WTC11 (cell line): ENCODE measurements at regions not wholly inside any gene's neighbourhood (a gene's known extent, or its start where the extent isn't known, plus 50 kb on each side); places are given as distances from the start of the nearest gene placed in this dataset.

ENCODE experiments used
- ATAC-seq: fragments of 200-7000 bp; cut with Tn5 transposase; 2 replicates; pipeline ENCODE4 v1.10.0; 2021; ENCODE audit warnings: mild to moderate bottlenecking, moderate library complexity
- CTCF ChIA-PET: fragments of 300-600 bp; sonication (Branson Sonifier 250); formaldehyde crosslinking; loops from one replicate; lab custom pipeline; 2021; ENCODE audit warnings: antibody characterized with exemption; lab: Charles Lee
- POLR2A ChIA-PET: fragments of 350-600 bp; sonication (Branson Sonifier 250); formaldehyde crosslinking; loops from one replicate; lab custom pipeline; 2021; ENCODE audit warnings: antibody characterized with exemption; lab: Charles Lee
- DNase-seq: peaks from one replicate; pipeline ENCODE4 v3.0.0; 2021; ENCODE audit warnings: low spot score
- H3K27ac Mint-ChIP-seq: 2 replicates; pipeline ENCODE4 v1.8.0; 2021; ENCODE audit warnings: mixed read lengths
- H3K27me3 Mint-ChIP-seq: 2 replicates; pipeline ENCODE4 v1.8.0; 2021; ENCODE audit warnings: low read depth, mild to moderate bottlenecking, moderate library complexity, mixed read lengths
- H3K36me3 Mint-ChIP-seq: 2 replicates; pipeline ENCODE4 v1.8.0; 2021; ENCODE audit warnings: mixed read lengths
- H3K4me1 Mint-ChIP-seq: 2 replicates; pipeline ENCODE4 v1.8.0; 2022; ENCODE audit warnings: mixed read lengths
- H3K4me3 Mint-ChIP-seq: 2 replicates; pipeline ENCODE4 v1.8.0; 2021; ENCODE audit warnings: mild to moderate bottlenecking, moderate library complexity, mixed read lengths
- H3K9me3 Mint-ChIP-seq: 2 replicates; pipeline ENCODE4 v1.8.0; 2021; ENCODE audit warnings: mixed read lengths
- CBFB ChIP-seq: sonication (generic); formaldehyde crosslinking; IDR thresholded peaks from 2 replicates; pipeline ENCODE4 v1.8.1; 2022; ENCODE audit warnings: mild to moderate bottlenecking, low read depth, missing genetic modification reagents
- IRF2 ChIP-seq: sonication (generic); formaldehyde crosslinking; IDR thresholded peaks from 2 replicates; pipeline ENCODE4 v1.8.0; 2022; ENCODE audit warnings: low read depth, missing genetic modification reagents, borderline replicate concordance
- NFATC4 ChIP-seq: fragments of 250-450 bp; sonication (Bioruptor Pico); IDR thresholded peaks from 2 replicates; pipeline ENCODE4 v1.9.0; 2021; ENCODE audit warnings: mild to moderate bottlenecking
- NR2C2 ChIP-seq: sonication (generic); formaldehyde crosslinking; IDR thresholded peaks from 2 replicates; pipeline ENCODE4 v1.8.0; 2022; ENCODE audit warnings: mild to moderate bottlenecking, missing genetic modification reagents
- SMAD3 ChIP-seq: sonication (generic); formaldehyde crosslinking; IDR thresholded peaks from 2 replicates; pipeline ENCODE4 v1.8.0; 2022; ENCODE audit warnings: missing genetic modification reagents, mild to moderate bottlenecking, borderline replicate concordance
- TP53 ChIP-seq: sonication (generic); formaldehyde crosslinking; IDR thresholded peaks from 2 replicates; pipeline ENCODE4 v1.8.1; 2023; ENCODE audit warnings: mild to moderate bottlenecking, missing genetic modification reagents
- ZBTB21 ChIP-seq: sonication (generic); formaldehyde crosslinking; IDR thresholded peaks from 2 replicates; pipeline ENCODE4 v1.8.1; 2023; ENCODE audit warnings: mild to moderate bottlenecking, missing genetic modification reagents, borderline replicate concordance
- TF ChIP-seq, protein P1 (sequence below): sonication (generic); formaldehyde crosslinking; IDR thresholded peaks from 2 replicates; pipeline ENCODE4 v1.8.1; 2023; ENCODE audit warnings: mild to moderate bottlenecking, missing genetic modification reagents, moderate library complexity
- TF ChIP-seq, protein P2 (sequence below): sonication (generic); formaldehyde crosslinking; IDR thresholded peaks from 2 replicates; pipeline ENCODE4 v1.8.1; 2022; ENCODE audit warnings: low read depth, missing genetic modification reagents, borderline replicate concordance
- TF ChIP-seq, protein P3 (sequence below): sonication (generic); formaldehyde crosslinking; IDR thresholded peaks from 2 replicates; pipeline ENCODE4 v1.8.1; 2023; ENCODE audit warnings: mild to moderate bottlenecking, missing genetic modification reagents, borderline replicate concordance
- TF ChIP-seq, protein P4 (sequence below): fragments of 250-450 bp; sonication (Bioruptor Pico); conservative IDR thresholded peaks from 2 replicates; pipeline ENCODE4 v1.9.0; 2021; ENCODE audit warnings: mild to moderate bottlenecking
- TF ChIP-seq, protein P5 (sequence below): fragments of 250-450 bp; sonication (Bioruptor Pico); IDR thresholded peaks from 2 replicates; pipeline ENCODE4 v1.9.0; 2021; ENCODE audit warnings: mild to moderate bottlenecking, borderline replicate concordance

DNA sequence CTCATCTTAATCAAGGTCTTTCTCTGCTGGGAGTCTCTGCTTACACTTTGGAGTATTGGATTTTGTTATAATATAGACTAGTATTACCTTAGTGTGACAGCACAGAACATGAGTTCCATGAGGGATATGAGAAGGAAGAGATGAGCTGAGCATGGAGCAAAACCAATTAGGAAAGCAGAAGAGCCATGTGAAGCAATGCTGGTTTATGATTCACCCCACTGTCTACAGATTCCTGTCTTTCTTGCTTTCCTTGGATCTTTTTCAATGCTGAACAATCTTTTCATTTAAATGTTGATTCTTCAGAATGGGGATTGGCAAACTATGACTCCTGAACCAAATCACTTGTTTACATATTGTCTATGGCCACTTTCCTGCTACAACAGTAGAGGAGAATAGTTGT, 70.4 kb upstream of the KITLG start:
- no peak for DNase-seq
- no peak for ATAC-seq
- Mint-ChIP-seq H3K27me3 (no peaks in the 10 kb centered on the region), H3K4me3 (no peak overlapping the region), H3K9me3 (peaks cover 5% of the 10 kb centered on the region; the same call in 1 of the 2 replicates), H3K4me1 (0 out of 2 replicates have a peak, but pooled peaks cover 3% of the 10 kb centered on the region), H3K36me3 (no peaks in the 10 kb centered on the region), H3K27ac (no peak overlapping the region)
- CTCF ChIA-PET: interaction anchor here (1.1 kb wide), 1 partner anchor 343 kb away, joined by 3 read pairs; no protein-coding TSS in a partner anchor
- POLR2A ChIA-PET: no interaction called here
- TF ChIP-seq SMAD3 (CRISPR knock-in tag) (no peak), ZBTB21 (no peak), CBFB (CRISPR knock-in tag) (no peak), IRF2 (CRISPR knock-in tag) (no peak), TP53 (CRISPR knock-in tag) (no peak), NR2C2 (CRISPR knock-in tag) (no peak)
- TF ChIP-seq, protein P1, sequence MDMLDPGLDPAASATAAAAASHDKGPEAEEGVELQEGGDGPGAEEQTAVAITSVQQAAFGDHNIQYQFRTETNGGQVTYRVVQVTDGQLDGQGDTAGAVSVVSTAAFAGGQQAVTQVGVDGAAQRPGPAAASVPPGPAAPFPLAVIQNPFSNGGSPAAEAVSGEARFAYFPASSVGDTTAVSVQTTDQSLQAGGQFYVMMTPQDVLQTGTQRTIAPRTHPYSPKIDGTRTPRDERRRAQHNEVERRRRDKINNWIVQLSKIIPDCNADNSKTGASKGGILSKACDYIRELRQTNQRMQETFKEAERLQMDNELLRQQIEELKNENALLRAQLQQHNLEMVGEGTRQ (CRISPR knock-in tag): no peak
- TF ChIP-seq, protein P2, sequence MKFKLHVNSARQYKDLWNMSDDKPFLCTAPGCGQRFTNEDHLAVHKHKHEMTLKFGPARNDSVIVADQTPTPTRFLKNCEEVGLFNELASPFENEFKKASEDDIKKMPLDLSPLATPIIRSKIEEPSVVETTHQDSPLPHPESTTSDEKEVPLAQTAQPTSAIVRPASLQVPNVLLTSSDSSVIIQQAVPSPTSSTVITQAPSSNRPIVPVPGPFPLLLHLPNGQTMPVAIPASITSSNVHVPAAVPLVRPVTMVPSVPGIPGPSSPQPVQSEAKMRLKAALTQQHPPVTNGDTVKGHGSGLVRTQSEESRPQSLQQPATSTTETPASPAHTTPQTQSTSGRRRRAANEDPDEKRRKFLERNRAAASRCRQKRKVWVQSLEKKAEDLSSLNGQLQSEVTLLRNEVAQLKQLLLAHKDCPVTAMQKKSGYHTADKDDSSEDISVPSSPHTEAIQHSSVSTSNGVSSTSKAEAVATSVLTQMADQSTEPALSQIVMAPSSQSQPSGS (CRISPR knock-in tag): no peak

DNA sequence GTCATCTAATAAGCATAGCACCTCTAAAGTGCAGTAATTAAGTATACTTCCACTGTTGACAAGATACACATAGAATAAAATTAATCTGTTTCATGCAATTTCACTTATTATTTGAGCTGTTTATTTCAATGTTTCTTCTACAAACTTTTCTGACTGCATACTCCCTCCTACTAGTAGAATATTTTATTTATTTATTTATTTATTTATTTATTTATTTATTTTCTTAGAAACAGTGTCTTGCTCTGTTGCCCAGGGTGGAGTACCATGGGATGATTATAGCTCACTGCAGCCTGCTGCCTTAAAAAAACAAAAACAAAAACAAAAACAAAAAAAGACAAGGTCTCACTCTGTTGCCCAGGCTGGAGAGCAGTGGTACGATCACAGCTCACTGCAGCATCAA, 68.4 kb upstream of the KITLG start:
- TF ChIP-seq, protein P3, sequence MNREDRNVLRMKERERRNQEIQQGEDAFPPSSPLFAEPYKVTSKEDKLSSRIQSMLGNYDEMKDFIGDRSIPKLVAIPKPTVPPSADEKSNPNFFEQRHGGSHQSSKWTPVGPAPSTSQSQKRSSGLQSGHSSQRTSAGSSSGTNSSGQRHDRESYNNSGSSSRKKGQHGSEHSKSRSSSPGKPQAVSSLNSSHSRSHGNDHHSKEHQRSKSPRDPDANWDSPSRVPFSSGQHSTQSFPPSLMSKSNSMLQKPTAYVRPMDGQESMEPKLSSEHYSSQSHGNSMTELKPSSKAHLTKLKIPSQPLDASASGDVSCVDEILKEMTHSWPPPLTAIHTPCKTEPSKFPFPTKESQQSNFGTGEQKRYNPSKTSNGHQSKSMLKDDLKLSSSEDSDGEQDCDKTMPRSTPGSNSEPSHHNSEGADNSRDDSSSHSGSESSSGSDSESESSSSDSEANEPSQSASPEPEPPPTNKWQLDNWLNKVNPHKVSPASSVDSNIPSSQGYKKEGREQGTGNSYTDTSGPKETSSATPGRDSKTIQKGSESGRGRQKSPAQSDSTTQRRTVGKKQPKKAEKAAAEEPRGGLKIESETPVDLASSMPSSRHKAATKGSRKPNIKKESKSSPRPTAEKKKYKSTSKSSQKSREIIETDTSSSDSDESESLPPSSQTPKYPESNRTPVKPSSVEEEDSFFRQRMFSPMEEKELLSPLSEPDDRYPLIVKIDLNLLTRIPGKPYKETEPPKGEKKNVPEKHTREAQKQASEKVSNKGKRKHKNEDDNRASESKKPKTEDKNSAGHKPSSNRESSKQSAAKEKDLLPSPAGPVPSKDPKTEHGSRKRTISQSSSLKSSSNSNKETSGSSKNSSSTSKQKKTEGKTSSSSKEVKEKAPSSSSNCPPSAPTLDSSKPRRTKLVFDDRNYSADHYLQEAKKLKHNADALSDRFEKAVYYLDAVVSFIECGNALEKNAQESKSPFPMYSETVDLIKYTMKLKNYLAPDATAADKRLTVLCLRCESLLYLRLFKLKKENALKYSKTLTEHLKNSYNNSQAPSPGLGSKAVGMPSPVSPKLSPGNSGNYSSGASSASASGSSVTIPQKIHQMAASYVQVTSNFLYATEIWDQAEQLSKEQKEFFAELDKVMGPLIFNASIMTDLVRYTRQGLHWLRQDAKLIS (CRISPR knock-in tag): no peak
- TF ChIP-seq, protein P4, sequence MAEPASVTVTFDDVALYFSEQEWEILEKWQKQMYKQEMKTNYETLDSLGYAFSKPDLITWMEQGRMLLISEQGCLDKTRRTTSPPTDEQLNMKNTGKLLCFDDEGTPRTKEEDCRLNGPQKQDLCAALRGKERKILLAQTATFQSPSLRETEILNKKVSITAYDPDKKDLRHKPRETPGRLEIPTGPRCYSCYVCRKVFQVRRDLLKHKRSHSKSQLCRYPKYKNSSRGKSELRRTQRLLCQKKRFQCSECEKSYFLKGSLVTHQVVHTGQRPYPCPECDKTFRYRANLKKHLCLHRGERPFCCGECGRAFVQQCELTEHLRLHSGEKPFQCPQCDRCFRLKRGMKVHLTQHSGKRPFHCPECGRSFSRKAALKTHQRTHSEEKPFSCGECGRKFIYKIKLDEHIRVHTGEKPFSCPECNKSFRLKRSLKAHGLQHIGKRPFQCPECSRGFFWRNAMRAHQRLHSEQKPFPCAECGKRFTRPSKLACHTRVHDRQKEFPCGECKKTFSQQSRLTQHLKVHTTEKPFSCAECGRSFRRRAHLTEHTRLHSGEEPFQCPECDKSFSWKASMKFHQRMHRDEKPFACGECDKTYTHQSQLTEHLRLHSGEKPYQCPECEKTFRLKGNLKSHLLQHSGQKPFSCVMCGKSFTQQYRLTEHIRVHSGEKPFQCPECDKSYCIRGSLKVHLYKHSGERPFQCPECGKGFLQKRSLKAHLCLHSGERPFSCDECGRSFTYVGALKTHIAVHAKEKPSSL (CRISPR knock-in tag): no peak
- TF ChIP-seq, protein P5, sequence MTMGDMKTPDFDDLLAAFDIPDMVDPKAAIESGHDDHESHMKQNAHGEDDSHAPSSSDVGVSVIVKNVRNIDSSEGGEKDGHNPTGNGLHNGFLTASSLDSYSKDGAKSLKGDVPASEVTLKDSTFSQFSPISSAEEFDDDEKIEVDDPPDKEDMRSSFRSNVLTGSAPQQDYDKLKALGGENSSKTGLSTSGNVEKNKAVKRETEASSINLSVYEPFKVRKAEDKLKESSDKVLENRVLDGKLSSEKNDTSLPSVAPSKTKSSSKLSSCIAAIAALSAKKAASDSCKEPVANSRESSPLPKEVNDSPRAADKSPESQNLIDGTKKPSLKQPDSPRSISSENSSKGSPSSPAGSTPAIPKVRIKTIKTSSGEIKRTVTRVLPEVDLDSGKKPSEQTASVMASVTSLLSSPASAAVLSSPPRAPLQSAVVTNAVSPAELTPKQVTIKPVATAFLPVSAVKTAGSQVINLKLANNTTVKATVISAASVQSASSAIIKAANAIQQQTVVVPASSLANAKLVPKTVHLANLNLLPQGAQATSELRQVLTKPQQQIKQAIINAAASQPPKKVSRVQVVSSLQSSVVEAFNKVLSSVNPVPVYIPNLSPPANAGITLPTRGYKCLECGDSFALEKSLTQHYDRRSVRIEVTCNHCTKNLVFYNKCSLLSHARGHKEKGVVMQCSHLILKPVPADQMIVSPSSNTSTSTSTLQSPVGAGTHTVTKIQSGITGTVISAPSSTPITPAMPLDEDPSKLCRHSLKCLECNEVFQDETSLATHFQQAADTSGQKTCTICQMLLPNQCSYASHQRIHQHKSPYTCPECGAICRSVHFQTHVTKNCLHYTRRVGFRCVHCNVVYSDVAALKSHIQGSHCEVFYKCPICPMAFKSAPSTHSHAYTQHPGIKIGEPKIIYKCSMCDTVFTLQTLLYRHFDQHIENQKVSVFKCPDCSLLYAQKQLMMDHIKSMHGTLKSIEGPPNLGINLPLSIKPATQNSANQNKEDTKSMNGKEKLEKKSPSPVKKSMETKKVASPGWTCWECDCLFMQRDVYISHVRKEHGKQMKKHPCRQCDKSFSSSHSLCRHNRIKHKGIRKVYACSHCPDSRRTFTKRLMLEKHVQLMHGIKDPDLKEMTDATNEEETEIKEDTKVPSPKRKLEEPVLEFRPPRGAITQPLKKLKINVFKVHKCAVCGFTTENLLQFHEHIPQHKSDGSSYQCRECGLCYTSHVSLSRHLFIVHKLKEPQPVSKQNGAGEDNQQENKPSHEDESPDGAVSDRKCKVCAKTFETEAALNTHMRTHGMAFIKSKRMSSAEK: no peak
- TF ChIP-seq NFATC4 (CRISPR knock-in tag): no peak
- H3K4me1 Mint-ChIP-seq: 0 out of 2 replicates have a peak, but pooled peaks cover 5% of the 10 kb centered on the region
- ChIA-PET POLR2A (no interaction called here), CTCF (interaction anchor here (1.6 kb wide), 1 partner anchor 13 kb away, joined by 3 read pairs; no protein-coding TSS in a partner anchor)
- no peaks in the 10 kb centered on the region for H3K36me3 Mint-ChIP-seq
- DNase-seq: no peak
- H3K4me3 Mint-ChIP-seq: no peak overlapping the region
- peaks cover 1% of the 10 kb centered on the region; the same call in 1 of the 2 replicates for H3K9me3 Mint-ChIP-seq
- H3K27me3 Mint-ChIP-seq: no peaks in the 10 kb centered on the region
- ATAC-seq: no peak
- H3K27ac Mint-ChIP-seq: no peak overlapping the region
